ENCODE measurements at regions not wholly inside any gene's neighbourhood (a gene's known extent, or its start where the extent isn't known, plus 50 kb on each side); places are given as distances from the start of the nearest gene placed in this dataset.

- TF ChIP-seq CTCF (IDR thresholded peaks at IDR 0.05) (no peak), POLR2AphosphoS5 (IDR thresholded peaks at IDR 0.05) (no peak), POLR2A (IDR thresholded peaks at IDR 0.05) (no peak), EP300 (IDR thresholded peaks at IDR 0.05; ENCODE audit: low read depth) (no peak)
Measured at GRCh38 chr1:220347654-220348175, 75.5 kb upstream of the RAB3GAP2 start.
